HepG2 (cell line): ENCODE measurements at regions not wholly inside any gene's neighbourhood (a gene's known extent, or its start where the extent isn't known, plus 50 kb on each side); places are given as distances from the start of the nearest gene placed in this dataset.

Source experiments
- HIVEP1 ChIP-seq: sonication (generic); formaldehyde crosslinking; IDR thresholded peaks from 2 replicates; pipeline ENCODE4 v1.4.0; 2020; ENCODE audit warnings: mild to moderate bottlenecking, missing genetic modification reagents
- HNRNPLL ChIP-seq: fragments of 200-400 bp; formaldehyde crosslinking; IDR thresholded peaks from 2 replicates; pipeline ENCODE4 v1.6.1; 2017; ENCODE audit warnings: mild to moderate bottlenecking, low read depth, low read length; ENCODE audit not compliant: poor library complexity, severe bottlenecking
- NFKBIZ ChIP-seq: IDR thresholded peaks from 2 replicates; pipeline ENCODE4 v1.6.1; 2018; ENCODE audit warnings: missing genetic modification reagents, missing compliant biosample characterization
- NR1H2 ChIP-seq: sonication (generic); formaldehyde crosslinking; IDR thresholded peaks from 2 replicates; pipeline ENCODE4 v1.8.1; 2022; ENCODE audit warnings: low read depth, missing genetic modification reagents, borderline replicate concordance
- RAD51 ChIP-seq: fragments of 450-650 bp; IDR thresholded peaks from 2 replicates; pipeline ENCODE4 v1.6.1; 2016; ENCODE audit warnings: borderline replicate concordance
- REPIN1 ChIP-seq: sonication (generic); formaldehyde crosslinking; IDR thresholded peaks from 2 replicates; pipeline ENCODE4 v1.8.0; 2022; ENCODE audit warnings: missing genetic modification reagents, low read depth, mild to moderate bottlenecking, borderline replicate concordance
- ZNF430 ChIP-seq: sonication (generic); formaldehyde crosslinking; IDR thresholded peaks from 2 replicates; pipeline ENCODE4 v1.9.0; 2021; ENCODE audit warnings: mild to moderate bottlenecking, missing genetic modification reagents
- TF ChIP-seq, protein P1 (sequence below): sonication (generic); formaldehyde crosslinking; IDR thresholded peaks from 2 replicates; pipeline ENCODE4 v1.9.0; 2021; ENCODE audit warnings: missing genetic modification reagents, borderline replicate concordance
- TF ChIP-seq, protein P2 (sequence below): sonication (generic); formaldehyde crosslinking; IDR thresholded peaks from 2 replicates; pipeline ENCODE4 v1.9.0; 2021; ENCODE audit warnings: missing genetic modification reagents, mild to moderate bottlenecking, borderline replicate concordance
- TF ChIP-seq, protein P3 (sequence below): sonication (generic); formaldehyde crosslinking; IDR thresholded peaks from 2 replicates; pipeline ENCODE4 v1.8.1; 2023; ENCODE audit warnings: mild to moderate bottlenecking, moderate library complexity, missing genetic modification reagents
- TF ChIP-seq, protein P4 (sequence below): sonication (generic); formaldehyde crosslinking; IDR thresholded peaks from 2 replicates; pipeline ENCODE4 v1.5.1; 2020; ENCODE audit warnings: mild to moderate bottlenecking, moderate library complexity, missing genetic modification reagents

DNA sequence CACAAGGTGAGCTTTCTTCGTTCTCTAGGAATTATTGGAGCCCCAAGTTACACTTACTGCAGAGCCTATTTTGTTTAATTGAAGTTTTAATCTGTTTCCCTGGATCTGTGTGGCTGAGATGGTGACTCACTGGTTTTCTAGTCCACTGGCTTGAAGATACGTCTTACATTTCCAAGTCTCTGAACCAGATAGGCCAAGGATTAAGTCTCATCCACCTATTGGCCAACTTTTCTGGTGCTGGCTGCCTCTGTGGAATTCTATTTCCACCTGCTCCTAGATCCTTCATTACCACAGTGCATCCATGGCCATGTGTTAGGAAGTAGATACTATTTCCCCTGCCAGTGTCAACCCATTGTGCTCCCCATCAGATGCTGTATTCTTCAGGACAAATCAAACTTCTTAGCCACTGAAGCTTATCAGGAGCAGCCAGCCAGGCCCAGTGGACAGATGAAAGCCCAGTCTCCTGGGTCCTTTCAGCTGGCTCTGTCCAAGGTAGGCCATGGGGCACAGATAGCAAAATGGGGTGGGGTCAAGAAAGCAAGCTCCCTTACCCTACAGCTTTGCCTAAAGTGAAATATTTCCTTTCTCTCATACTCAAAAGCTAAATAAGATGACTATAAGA is 198.8 kb upstream of the TCF4 start (continued):
- TF ChIP-seq, protein P1, sequence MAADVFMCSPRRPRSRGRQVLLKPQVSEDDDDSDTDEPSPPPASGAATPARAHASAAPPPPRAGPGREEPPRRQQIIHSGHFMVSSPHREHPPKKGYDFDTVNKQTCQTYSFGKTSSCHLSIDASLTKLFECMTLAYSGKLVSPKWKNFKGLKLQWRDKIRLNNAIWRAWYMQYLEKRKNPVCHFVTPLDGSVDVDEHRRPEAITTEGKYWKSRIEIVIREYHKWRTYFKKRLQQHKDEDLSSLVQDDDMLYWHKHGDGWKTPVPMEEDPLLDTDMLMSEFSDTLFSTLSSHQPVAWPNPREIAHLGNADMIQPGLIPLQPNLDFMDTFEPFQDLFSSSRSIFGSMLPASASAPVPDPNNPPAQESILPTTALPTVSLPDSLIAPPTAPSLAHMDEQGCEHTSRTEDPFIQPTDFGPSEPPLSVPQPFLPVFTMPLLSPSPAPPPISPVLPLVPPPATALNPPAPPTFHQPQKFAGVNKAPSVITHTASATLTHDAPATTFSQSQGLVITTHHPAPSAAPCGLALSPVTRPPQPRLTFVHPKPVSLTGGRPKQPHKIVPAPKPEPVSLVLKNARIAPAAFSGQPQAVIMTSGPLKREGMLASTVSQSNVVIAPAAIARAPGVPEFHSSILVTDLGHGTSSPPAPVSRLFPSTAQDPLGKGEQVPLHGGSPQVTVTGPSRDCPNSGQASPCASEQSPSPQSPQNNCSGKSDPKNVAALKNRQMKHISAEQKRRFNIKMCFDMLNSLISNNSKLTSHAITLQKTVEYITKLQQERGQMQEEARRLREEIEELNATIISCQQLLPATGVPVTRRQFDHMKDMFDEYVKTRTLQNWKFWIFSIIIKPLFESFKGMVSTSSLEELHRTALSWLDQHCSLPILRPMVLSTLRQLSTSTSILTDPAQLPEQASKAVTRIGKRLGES (CRISPR knock-in tag), result no peak
- TF ChIP-seq HIVEP1 (CRISPR knock-in tag) (no peak), HNRNPLL (no peak), NFKBIZ (no peak), REPIN1 (CRISPR knock-in tag) (no peak), ZNF430 (no peak), RAD51 (no peak), NR1H2 (no peak)
- TF ChIP-seq, protein P2, sequence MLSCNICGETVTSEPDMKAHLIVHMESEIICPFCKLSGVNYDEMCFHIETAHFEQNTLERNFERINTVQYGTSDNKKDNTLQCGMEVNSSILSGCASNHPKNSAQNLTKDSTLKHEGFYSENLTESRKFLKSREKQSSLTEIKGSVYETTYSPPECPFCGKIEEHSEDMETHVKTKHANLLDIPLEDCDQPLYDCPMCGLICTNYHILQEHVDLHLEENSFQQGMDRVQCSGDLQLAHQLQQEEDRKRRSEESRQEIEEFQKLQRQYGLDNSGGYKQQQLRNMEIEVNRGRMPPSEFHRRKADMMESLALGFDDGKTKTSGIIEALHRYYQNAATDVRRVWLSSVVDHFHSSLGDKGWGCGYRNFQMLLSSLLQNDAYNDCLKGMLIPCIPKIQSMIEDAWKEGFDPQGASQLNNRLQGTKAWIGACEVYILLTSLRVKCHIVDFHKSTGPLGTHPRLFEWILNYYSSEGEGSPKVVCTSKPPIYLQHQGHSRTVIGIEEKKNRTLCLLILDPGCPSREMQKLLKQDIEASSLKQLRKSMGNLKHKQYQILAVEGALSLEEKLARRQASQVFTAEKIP (CRISPR knock-in tag), result no peak
- TF ChIP-seq, protein P3, sequence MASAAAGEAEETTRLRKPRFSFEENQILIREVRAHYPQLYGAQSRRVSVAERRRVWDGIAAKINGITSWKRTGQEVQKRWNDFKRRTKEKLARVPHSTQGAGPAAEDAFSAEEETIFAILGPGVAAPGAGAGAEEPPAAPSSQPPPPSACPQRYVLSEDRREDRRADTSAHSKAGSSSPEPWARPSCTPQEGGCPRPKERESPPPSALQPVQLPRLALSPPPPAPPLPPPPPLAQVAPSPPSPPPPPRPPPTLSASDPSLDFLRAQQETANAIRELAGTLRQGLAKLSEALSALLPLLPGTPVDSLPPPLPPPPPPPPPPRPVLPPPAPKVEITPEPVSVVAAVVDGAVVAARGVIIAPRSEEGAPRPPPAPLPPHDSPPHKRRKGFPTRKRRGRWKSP, result no peak
- TF ChIP-seq, protein P4, sequence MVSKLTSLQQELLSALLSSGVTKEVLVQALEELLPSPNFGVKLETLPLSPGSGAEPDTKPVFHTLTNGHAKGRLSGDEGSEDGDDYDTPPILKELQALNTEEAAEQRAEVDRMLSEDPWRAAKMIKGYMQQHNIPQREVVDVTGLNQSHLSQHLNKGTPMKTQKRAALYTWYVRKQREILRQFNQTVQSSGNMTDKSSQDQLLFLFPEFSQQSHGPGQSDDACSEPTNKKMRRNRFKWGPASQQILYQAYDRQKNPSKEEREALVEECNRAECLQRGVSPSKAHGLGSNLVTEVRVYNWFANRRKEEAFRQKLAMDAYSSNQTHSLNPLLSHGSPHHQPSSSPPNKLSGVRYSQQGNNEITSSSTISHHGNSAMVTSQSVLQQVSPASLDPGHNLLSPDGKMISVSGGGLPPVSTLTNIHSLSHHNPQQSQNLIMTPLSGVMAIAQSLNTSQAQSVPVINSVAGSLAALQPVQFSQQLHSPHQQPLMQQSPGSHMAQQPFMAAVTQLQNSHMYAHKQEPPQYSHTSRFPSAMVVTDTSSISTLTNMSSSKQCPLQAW (CRISPR knock-in tag), result no peak
